ENCODE measurements at regions not wholly inside any gene's neighbourhood (a gene's known extent, or its start where the extent isn't known, plus 50 kb on each side); places are given as distances from the start of the nearest gene placed in this dataset.

- no peak overlapping the region for H2BK15ac ChIP-seq (replicated peaks; ENCODE audit: low read depth)
- H3K4me2 ChIP-seq (ENCODE audit: low read length): no peak overlapping the region
- H2AK5ac ChIP-seq (ENCODE audit: low read length): no peak overlapping the region
- no peak overlapping the region for H3K9ac ChIP-seq (ENCODE audit: low read length)
- no peak overlapping the region for H4K5ac ChIP-seq (ENCODE audit: low read length)
- no peaks in the 10 kb centered on the region for H3K79me2 ChIP-seq (ENCODE audit: control insufficient read depth, insufficient read depth, low read length)
- no peaks in the 10 kb centered on the region for H3K4me1 ChIP-seq (ENCODE audit: control insufficient read depth, low read depth, low read length)
- no peak overlapping the region for H3K18ac ChIP-seq (ENCODE audit: low read length)
- no peak overlapping the region for H4K8ac ChIP-seq (ENCODE audit: low read depth, low read length)
- H3K36me3 ChIP-seq (ENCODE audit: control insufficient read depth, insufficient read depth, low read length): no peaks in the 10 kb centered on the region
- no peak for DNase-seq
- no peak overlapping the region for H2BK5ac ChIP-seq (ENCODE audit: low read length)
- H2BK120ac ChIP-seq (ENCODE audit: low read depth, low read length): no peak overlapping the region
- no peaks in the 10 kb centered on the region for H3K79me1 ChIP-seq (ENCODE audit: low read length)
- H3K27ac ChIP-seq (ENCODE audit: low read depth, low read length): no peak overlapping the region
- no peak overlapping the region for H3K23ac ChIP-seq (ENCODE audit: low read length)
- H3K27me3 ChIP-seq (ENCODE audit: insufficient read depth, low read length, poor library complexity): no peaks in the 10 kb centered on the region
- no CpG with 5 or more reads among the region's 9 CpGs for whole genome bisulfite sequencing (ENCODE audit: extremely low coverage, insufficient coverage, low lambda C conversion rate)
- no peak overlapping the region for H3K4ac ChIP-seq (ENCODE audit: low read depth, low read length)
- H3K56ac ChIP-seq (ENCODE audit: low read length): no peak overlapping the region
- no peak overlapping the region for H3K4me3 ChIP-seq (ENCODE audit: low read length)
These were observed 161.8 kb downstream of the MED10 start for GRCh38 chr5:6216471-6217075.

DNA sequence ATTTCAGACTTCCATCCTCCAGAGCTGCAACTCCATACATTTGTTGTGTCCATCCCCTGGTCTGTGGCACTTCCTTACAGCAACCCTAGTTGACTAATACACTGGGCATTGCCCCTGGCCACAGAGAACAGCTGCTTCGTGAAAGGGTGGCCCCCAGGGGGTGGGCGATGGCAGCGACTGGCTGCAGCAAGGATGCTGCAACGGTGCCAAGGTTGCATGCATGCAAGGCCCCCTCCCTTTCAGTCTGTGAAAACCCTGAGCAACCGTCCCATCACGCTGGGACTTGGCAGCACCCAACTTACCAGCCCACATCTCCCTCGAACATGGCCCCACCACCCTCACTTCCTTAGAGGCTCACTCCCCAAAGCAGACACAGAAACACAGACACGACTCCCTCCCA, 162.5 kb downstream of the MED10 start:
- Histone ChIP-seq H3K4me1 (ENCODE audit: control insufficient read depth, low read depth, low read length) (no peaks in the 10 kb centered on the region), H3K4me3 (ENCODE audit: low read length) (no peak overlapping the region), H3K9ac (ENCODE audit: low read length) (no peak overlapping the region), H3K36me3 (ENCODE audit: control insufficient read depth, insufficient read depth, low read length) (no peaks in the 10 kb centered on the region), H3K27me3 (ENCODE audit: insufficient read depth, low read length, poor library complexity) (no peaks in the 10 kb centered on the region), H3K4me2 (ENCODE audit: low read length) (no peak overlapping the region), H3K18ac (ENCODE audit: low read length) (no peak overlapping the region), H3K4ac (ENCODE audit: low read depth, low read length) (no peak overlapping the region), H3K27ac (ENCODE audit: low read depth, low read length) (no peak overlapping the region), H4K5ac (ENCODE audit: low read length) (no peak overlapping the region), H2BK120ac (ENCODE audit: low read depth, low read length) (no peak overlapping the region), H3K23ac (ENCODE audit: low read length) (no peak overlapping the region), H3K79me1 (ENCODE audit: low read length) (no peaks in the 10 kb centered on the region), H4K8ac (ENCODE audit: low read depth, low read length) (no peak overlapping the region), H2AK5ac (ENCODE audit: low read length) (no peak overlapping the region), H3K56ac (ENCODE audit: low read length) (no peak overlapping the region), H3K79me2 (ENCODE audit: control insufficient read depth, insufficient read depth, low read length) (no peaks in the 10 kb centered on the region), H2BK5ac (ENCODE audit: low read length) (no peak overlapping the region), H2BK15ac (replicated peaks; ENCODE audit: low read depth) (no peak overlapping the region)
- DNase-seq: no peak
- no CpG with 5 or more reads among the region's 8 CpGs for WGBS (ENCODE audit: extremely low coverage, insufficient coverage, low lambda C conversion rate)

- Histone ChIP-seq H3K4me1 (ENCODE audit: control insufficient read depth, low read depth, low read length) (no peaks in the 10 kb centered on the region), H3K4ac (ENCODE audit: low read depth, low read length) (no peak overlapping the region)
- WGBS (ENCODE audit: extremely low coverage, insufficient coverage, low lambda C conversion rate): no CpG with 5 or more reads among the region's 1 CpG
These were observed 166.1 kb downstream of the MED10 start for GRCh38 chr5:6212244-6212643.

DNA sequence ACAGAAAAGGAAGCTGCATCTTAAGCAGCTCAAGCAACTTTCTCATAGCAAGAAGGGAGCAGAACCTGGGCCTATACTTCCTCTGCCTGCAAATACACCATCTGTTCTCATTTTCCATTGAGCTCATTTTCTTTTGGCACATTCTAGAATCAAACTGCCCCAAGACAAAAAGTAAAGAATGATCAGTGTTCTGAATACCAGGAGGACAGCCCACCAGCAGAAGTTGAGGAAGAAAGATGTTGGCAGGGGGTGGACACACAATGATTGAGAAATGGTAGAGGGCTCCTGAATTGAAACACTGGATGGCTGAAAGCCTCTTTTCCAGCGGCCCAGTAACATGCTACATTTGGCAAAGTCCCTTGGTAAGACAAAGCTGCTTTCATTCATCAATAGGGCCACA, 171.8 kb downstream of the MED10 start:
- H2BK120ac ChIP-seq (ENCODE audit: low read depth, low read length): no peak overlapping the region
- WGBS (ENCODE audit: extremely low coverage, insufficient coverage, low lambda C conversion rate): no CpG with 5 or more reads among the region's 1 CpG
- H3K4me3 ChIP-seq (ENCODE audit: low read length): no peak overlapping the region
- no peak overlapping the region for H3K56ac ChIP-seq (ENCODE audit: low read length)
- no peak overlapping the region for H2AK5ac ChIP-seq (ENCODE audit: low read length)
- no peak overlapping the region for H4K8ac ChIP-seq (ENCODE audit: low read depth, low read length)
- no peaks in the 10 kb centered on the region for H3K27me3 ChIP-seq (ENCODE audit: insufficient read depth, low read length, poor library complexity)
- H3K4me2 ChIP-seq (ENCODE audit: low read length): no peak overlapping the region
- H3K4me1 ChIP-seq (ENCODE audit: control insufficient read depth, low read depth, low read length): no peaks in the 10 kb centered on the region
- H3K9ac ChIP-seq (ENCODE audit: low read length): no peak overlapping the region
- H3K36me3 ChIP-seq (ENCODE audit: control insufficient read depth, insufficient read depth, low read length): no peaks in the 10 kb centered on the region
- H4K5ac ChIP-seq (ENCODE audit: low read length): no peak overlapping the region
- DNase-seq: no peak
- H2BK15ac ChIP-seq (replicated peaks; ENCODE audit: low read depth): no peak overlapping the region
- no peaks in the 10 kb centered on the region for H3K79me2 ChIP-seq (ENCODE audit: control insufficient read depth, insufficient read depth, low read length)
- no peak overlapping the region for H3K27ac ChIP-seq (ENCODE audit: low read depth, low read length)
- H3K79me1 ChIP-seq (ENCODE audit: low read length): no peaks in the 10 kb centered on the region
- H2BK5ac ChIP-seq (ENCODE audit: low read length): no peak overlapping the region
- no peak overlapping the region for H3K18ac ChIP-seq (ENCODE audit: low read length)
- no peak overlapping the region for H3K4ac ChIP-seq (ENCODE audit: low read depth, low read length)
- no peak overlapping the region for H3K23ac ChIP-seq (ENCODE audit: low read length)

More at GRCh38 chr5:6212244-6212643, 166.1 kb downstream of the MED10 start:
- no peak overlapping the region for H2BK120ac ChIP-seq (ENCODE audit: low read depth, low read length)
- no peak for DNase-seq
- H3K79me2 ChIP-seq (ENCODE audit: control insufficient read depth, insufficient read depth, low read length): no peaks in the 10 kb centered on the region
- no peak overlapping the region for H4K8ac ChIP-seq (ENCODE audit: low read depth, low read length)
- H2BK5ac ChIP-seq (ENCODE audit: low read length): no peak overlapping the region
- H4K5ac ChIP-seq (ENCODE audit: low read length): no peak overlapping the region
- no peak overlapping the region for H3K56ac ChIP-seq (ENCODE audit: low read length)
- H3K27ac ChIP-seq (ENCODE audit: low read depth, low read length): no peak overlapping the region
- H3K36me3 ChIP-seq (ENCODE audit: control insufficient read depth, insufficient read depth, low read length): no peaks in the 10 kb centered on the region
- H3K27me3 ChIP-seq (ENCODE audit: insufficient read depth, low read length, poor library complexity): no peaks in the 10 kb centered on the region
- no peak overlapping the region for H3K4me2 ChIP-seq (ENCODE audit: low read length)
- H2AK5ac ChIP-seq (ENCODE audit: low read length): no peak overlapping the region
- H3K79me1 ChIP-seq (ENCODE audit: low read length): no peaks in the 10 kb centered on the region
- H3K9ac ChIP-seq (ENCODE audit: low read length): no peak overlapping the region
- no peak overlapping the region for H3K18ac ChIP-seq (ENCODE audit: low read length)
- no peak overlapping the region for H3K4me3 ChIP-seq (ENCODE audit: low read length)
- H2BK15ac ChIP-seq (replicated peaks; ENCODE audit: low read depth): no peak overlapping the region
- H3K23ac ChIP-seq (ENCODE audit: low read length): no peak overlapping the region

DNA sequence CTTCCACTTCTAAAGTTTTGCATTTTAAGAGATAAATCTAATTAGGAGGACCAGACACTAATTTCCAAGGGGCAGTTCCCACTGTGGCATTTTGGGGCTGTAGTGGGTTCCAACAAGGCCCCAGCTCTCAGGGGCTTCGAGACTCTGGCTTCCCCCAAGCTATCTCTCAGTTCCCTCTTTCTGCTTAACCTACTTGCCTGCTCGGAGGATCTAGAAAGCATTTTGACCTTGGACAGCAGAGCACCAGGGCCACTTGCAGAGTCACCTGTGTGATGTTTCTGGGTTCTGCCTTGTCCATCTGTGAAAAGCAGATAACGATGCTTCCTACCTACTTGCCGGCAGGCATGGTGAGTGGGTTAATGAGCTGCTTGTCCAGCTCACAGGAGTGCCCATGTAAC, 175.4 kb downstream of the MED10 start:
- Histone ChIP-seq H3K27me3 (ENCODE audit: insufficient read depth, low read length, poor library complexity) (no peaks in the 10 kb centered on the region), H2BK5ac (ENCODE audit: low read length) (no peak overlapping the region), H3K56ac (ENCODE audit: low read length) (no peak overlapping the region), H3K27ac (ENCODE audit: low read depth, low read length) (no peak overlapping the region), H2BK120ac (ENCODE audit: low read depth, low read length) (no peak overlapping the region), H3K79me1 (ENCODE audit: low read length) (no peaks in the 10 kb centered on the region), H3K36me3 (ENCODE audit: control insufficient read depth, insufficient read depth, low read length) (no peaks in the 10 kb centered on the region), H4K8ac (ENCODE audit: low read depth, low read length) (no peak overlapping the region), H4K5ac (ENCODE audit: low read length) (no peak overlapping the region), H3K4me2 (ENCODE audit: low read length) (no peak overlapping the region), H3K4ac (ENCODE audit: low read depth, low read length) (no peak overlapping the region), H3K18ac (ENCODE audit: low read length) (no peak overlapping the region), H3K23ac (ENCODE audit: low read length) (no peak overlapping the region), H3K9ac (ENCODE audit: low read length) (no peak overlapping the region), H2BK15ac (replicated peaks; ENCODE audit: low read depth) (no peak overlapping the region), H3K4me3 (ENCODE audit: low read length) (no peak overlapping the region), H3K79me2 (ENCODE audit: control insufficient read depth, insufficient read depth, low read length) (no peaks in the 10 kb centered on the region), H3K4me1 (ENCODE audit: control insufficient read depth, low read depth, low read length) (no peaks in the 10 kb centered on the region), H2AK5ac (ENCODE audit: low read length) (no peak overlapping the region)
- no CpG with 5 or more reads among the region's 4 CpGs for WGBS (ENCODE audit: extremely low coverage, insufficient coverage, low lambda C conversion rate)
- DNase-seq: no peak

Measured in mesendoderm (in vitro differentiated cells).